ENCODE measurements at regions not wholly inside any gene's neighbourhood (a gene's known extent, or its start where the extent isn't known, plus 50 kb on each side); places are given as distances from the start of the nearest gene placed in this dataset.

- DNase-seq: no peak
These were observed 392.2 kb upstream of the KLF4 start for GRCh38 chr9:107881626-107882300.

DNA sequence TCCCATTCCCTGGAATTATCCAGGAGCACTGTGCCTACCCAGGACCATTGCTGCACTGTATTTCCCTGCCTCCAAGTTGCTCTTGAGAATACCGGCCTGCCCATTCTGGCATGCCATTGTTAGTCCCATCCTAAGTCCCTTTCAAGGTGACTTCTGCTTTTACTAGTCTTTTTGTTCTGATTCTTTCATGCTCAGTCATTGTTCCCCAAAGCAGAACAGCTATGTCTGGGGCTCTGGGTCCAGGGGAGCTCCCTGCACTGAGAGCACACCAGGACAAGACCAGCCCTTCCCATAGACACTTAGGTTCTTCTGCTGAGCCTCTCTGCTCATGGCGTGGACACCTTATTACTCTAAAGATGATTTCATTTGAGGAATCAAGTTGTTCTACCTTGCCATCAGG is 388.9 kb upstream of the KLF4 start:
- no peak for DNase-seq

GRCh38 chr9:107875571-107875980 is 386.0 kb upstream of the KLF4 start:
- DNase-seq: no peak

DNA sequence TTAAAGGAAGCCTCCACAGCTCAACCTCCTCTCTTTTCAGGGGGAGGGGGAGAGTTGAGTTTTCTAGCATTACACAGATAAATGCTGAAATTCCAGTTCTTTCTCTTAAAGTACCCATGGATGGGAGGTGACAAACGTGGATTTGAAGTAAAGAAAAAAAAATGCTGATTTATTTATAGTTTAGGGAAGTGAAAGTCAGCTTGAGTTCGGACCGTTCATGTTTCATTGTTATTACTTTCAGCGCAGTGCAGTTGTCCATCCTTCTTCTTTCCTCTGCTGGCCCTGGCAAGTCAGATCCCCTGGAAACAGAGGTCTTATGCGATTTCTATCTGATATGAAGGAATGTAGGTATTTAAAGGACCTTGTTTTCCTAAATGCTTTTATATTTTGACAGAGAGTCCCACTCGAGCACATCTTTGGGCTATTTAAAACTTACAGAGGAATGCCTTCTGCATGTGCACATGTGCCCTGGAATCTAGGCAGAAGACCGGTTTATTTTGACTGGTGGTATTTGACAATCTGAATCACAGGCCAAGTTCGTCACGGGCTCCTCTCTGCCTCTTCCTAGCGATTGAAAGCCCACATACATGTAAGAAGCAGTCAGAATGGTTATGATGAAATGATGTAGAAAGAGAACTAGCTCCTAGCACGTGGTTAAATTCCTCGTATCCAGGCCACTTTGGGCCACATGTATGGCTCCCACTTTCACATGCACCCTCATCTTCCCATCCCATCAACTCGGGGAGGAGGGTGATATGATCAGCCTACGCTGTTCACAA is 385.2 kb upstream of the KLF4 start:
- DNase-seq: no peak

DNA sequence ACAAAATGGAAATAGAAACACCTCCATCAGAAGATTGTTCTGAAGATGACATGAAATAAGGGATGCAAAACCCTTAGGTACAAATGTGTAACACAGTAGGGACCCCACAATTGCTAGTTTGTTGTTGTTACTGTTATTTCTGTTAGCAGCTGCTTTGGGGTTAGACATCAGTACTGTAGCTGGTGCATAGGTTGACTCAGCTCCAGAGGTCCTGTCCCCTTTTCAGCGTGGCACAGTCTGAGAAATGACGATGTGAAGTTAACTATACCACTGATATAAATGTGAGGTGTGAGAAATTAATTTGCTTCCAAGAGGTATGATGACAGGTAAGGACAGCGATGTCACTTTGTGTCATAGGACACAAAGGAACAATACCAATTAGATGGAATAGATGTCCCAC is 384.6 kb upstream of the KLF4 start:
- no peak for DNase-seq

DNA sequence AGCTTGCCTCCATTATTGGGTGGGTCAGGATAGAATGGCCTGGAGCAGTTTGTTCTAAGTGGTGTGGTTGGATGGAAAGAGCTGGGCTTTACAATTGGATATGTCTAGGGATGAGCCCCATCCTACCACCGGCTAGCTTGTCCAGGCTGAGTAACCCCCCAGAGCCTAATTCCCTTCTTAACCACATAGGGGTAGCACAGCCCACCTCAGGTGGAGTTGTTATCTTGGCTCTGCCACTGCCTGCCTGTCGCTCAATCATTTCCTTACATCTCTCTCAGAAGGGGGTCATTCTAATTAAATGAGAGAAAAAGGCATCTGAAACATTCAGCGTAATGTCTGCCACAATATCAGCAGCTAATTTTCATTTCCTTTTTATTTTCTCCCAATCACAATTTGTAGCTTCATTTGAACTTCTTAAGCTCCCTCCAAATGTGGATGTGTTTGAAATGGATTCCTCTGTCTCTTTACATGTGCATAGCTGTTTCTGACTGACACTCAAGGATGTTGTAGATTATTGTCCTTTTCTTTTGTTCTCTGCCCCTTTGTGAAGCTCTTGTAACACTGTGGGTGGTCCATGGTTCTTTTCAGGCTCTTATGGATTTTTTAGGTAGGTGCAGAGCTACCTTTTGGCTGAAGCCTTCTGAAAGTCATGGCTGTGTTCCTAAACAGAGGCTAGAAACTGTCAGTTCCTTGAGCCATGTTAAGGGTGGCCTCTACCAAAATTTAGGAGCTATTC is 383.1 kb upstream of the KLF4 start:
- peak; percentile 56 for DNase-seq

DNA sequence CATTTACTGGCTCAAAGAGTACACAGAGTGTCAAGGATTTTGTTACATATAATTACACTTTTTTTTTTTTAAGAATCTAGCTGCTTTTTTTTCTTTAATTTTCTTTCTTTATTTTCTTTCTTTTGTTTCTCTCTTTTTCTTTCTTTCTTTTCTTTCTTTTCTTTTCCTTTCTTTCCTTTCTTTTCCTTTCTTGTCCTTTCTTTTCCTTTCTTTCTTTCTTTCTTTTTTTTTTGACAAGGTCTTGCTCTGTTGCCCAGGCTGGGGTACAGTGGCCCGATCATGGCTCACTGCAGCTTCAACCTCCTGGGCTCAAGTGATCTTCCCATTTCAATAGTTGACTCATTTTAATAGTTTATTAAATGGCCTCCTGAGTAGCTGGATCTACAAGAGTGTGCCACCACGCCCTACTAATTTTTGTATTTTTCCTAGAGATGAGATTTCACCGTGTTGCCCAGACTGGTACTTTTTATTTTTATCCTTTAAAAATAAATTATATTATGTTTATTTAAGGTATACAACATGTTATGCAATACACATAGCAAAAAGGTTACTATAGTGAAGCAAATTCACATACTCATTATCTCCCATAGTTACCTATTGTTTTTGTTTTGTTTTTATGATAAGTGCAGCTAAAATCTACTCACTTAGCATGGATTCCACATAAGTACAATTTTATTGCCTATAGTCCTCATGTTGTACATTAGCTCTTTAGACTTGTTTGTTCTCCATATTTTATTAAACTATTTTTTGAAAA is 381.5 kb upstream of the KLF4 start:
- no peak for DNase-seq

DNA sequence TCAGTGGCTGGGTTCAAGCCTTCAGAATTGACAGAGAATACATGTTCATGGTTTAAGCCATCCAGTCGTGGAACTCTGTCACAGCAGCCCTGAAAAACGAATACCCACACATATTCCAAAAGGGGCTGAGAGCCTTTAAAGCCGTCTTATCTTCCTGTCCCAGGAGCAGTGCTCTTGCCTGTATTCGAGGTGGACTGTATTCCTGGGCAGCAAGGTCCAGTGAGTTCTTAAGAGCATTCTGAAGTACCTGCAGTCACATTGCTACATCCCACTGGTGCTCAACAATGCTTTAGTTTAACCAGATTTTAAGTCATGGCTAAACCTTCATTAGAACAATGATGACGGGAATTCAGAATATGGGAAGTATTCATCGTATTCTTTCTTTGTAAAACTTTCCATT is 380.7 kb upstream of the KLF4 start:
- DNase-seq: no peak

DNA sequence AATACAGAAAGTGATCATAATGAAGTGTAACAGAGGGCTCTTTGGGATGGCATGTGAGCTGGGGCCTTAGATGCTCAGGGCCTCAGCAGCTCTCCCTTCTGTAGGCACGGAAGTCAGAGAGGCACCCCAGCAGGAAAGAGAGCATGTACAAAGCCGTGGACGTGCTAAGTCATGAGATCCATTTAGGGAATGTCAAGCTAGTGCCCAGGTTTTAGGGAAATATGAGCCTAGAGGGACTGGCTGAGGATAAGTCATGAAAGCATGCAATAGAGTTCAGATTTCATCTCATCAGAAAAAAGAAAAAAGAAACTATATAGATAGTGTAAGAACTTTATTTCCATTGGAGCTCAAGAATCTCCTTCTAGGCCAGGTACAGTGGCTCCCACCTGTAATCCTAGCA is 379.5 kb upstream of the KLF4 start:
- no peak for DNase-seq

- DNase-seq: no peak
These were observed 378.6 kb upstream of the KLF4 start for GRCh38 chr9:107868186-107868585.

DNA sequence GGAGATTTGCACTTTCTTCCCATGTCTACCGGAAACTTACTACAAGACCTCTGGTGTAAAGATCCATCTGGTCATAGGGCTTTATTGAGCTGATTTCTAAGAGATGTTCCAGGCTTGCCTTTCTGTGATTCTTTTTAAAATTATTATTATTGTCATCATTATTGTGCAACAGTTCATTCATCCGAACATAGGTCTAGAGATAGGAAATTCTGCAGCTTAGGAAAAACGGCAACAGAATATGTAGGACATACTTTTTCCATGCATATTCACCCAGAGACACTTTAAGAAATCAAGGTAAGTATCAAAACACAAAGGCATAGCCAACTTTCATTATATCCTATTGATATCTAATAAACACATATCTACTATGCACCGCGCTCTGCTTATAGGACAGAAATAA is 378.2 kb upstream of the KLF4 start:
- DNase-seq: no peak

DNA sequence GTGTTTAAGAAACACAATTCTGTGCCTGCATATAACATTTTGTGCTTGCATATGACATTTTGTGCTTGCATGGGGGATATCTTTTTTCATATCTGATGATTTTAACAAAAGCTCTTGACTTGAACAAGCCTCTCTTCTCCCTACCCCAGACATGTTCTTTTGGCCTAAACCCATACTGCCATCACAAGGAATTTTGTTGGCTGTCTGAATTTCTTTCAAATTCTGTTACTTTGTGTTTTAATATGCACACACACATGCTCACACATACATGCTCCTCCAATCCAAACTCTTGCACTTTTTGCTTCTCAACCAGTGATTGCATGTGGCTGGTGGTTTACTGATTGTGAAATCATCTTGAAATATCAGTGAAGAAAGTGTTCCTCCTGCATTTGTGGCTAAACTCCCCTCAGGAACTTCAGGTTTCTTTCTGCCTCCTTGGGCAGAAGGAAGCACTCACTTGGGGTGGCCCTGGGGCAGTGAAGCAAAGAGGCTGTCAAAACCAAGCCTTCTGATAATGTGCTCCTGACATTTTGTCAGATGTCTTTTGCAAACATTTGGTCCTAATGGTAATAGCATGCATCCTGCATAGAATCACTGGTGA is 377.2 kb upstream of the KLF4 start:
- no peak for DNase-seq

- DNase-seq: no peak
These were observed 373.8 kb upstream of the KLF4 start for GRCh38 chr9:107863396-107863795.

DNA sequence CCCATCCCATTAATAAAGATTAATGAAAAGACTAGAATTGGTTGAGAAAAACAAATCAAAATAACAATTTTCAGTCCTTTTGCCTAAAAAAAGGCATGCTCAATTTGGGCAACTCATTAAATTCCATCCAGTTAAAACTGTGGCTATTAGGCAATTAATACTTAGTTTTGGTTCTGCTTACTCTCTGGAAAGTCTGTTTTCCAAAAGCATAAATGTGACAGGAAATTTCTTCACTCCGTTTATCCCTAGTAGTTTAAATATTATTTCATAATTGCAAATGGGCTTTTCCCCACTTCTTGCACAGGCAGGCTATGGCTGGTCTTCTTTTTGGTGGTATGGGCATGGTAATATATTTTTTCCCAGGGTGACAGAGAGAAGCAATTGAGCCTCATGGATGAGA is 373.3 kb upstream of the KLF4 start:
- DNase-seq: no peak

- no peak for DNase-seq
These were observed 372.8 kb upstream of the KLF4 start for GRCh38 chr9:107862323-107862722.

GRCh38 chr9:107861075-107861474 is 371.5 kb upstream of the KLF4 start:
- DNase-seq: no peak

- DNase-seq: no peak
These were observed 368.7 kb upstream of the KLF4 start for GRCh38 chr9:107858260-107858659.

DNA sequence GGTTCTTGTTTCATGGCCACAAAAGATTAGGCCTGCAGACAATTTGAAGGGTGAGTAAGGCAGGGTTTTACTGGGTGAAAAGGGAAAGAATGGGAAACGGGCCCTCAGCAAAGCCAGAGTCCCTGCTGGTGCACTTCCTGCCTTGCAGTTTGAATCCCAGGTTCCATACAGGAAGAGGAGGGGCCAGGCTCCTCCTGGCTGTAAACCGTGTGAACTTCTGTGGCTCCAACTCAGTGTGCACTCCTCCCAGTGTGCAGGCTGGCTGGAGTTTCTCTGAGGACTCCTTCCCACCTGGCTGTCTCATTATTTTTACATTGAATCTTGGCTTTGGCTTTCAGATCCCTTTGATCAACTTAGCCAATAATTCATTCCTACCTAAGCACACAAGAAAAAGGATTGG is 367.1 kb upstream of the KLF4 start:
- DNase-seq: no peak

DNA sequence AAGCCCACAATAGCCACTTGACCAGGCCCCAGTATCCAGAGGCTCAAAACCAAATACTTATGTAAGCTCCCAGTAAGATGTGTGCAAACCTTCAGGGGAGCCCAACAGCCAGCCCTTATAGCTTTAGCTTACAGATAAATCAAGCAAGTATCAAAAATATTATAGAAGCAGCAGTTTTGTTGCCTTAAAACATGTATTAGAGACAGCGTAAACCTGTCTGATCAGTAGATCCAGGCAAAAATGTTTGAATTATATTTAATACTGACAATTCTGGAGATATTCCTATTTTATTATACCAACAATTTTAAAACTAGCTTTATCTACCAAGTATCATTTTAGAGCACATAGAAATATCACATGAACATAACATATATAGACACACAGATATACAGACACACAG is 365.6 kb upstream of the KLF4 start:
- DNase-seq: no peak

GRCh38 chr9:107853461-107853860 is 363.9 kb upstream of the KLF4 start:
- no peak for DNase-seq

GRCh38 chr9:107852891-107853290 is 363.3 kb upstream of the KLF4 start:
- no peak for DNase-seq

DNA sequence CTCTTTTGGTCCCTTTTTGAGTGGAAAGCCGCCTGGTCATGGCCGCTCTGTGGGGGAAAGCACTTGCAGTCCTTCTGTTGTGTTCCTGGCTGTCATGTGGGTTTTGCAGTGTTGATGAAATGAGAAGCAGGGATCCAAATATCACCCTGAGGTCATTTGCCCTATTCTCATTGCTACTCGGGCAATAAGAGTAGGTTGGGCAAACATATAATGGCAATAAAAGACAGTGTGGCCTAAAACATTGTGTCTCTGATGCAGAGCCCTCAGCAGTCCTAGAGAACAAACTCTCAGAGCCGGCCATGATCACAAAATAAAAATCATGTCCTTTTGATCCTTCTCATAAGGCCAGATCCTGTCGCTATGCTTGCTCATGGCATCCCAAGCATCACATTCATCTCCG is 361.1 kb upstream of the KLF4 start:
- DNase-seq: no peak
